Ishikawa (cell line): ENCODE measurements at regions not wholly inside any gene's neighbourhood (a gene's known extent, or its start where the extent isn't known, plus 50 kb on each side); places are given as distances from the start of the nearest gene placed in this dataset.
A peak's percentile ranks its signal among the peaks of the same experiment; 100 is the strongest.

ENCODE experiments used
- CEBPB ChIP-seq: IDR thresholded peaks from 2 replicates; pipeline ENCODE4 v1.6.1; 2012
- CREB1 ChIP-seq: IDR thresholded peaks from 2 replicates; pipeline ENCODE4 v1.6.1; 2012; ENCODE audit warnings: low read depth
- EGR1 ChIP-seq: IDR thresholded peaks from 2 replicates; pipeline ENCODE4 v1.6.1; 2012
- EP300 ChIP-seq: IDR thresholded peaks from 2 replicates; pipeline ENCODE4 v1.6.1; 2012; ENCODE audit warnings: borderline replicate concordance
- FOXM1 ChIP-seq: IDR thresholded peaks from 2 replicates; pipeline ENCODE4 v1.6.1; 2012; ENCODE audit warnings: low read depth, borderline replicate concordance
- NFIC ChIP-seq: IDR thresholded peaks from 2 replicates; pipeline ENCODE4 v1.6.1; 2012
- RAD21 ChIP-seq: IDR thresholded peaks from 2 replicates; pipeline ENCODE4 v1.6.1; 2012; ENCODE audit warnings: low read depth
- REST ChIP-seq: IDR thresholded peaks from 2 replicates; pipeline ENCODE4 v1.6.1; 2012; ENCODE audit warnings: low read depth, mild to moderate bottlenecking
- TAF1 ChIP-seq: IDR thresholded peaks from 2 replicates; pipeline ENCODE4 v1.6.1; 2012; ENCODE audit warnings: low read depth, mild to moderate bottlenecking
- TCF12 ChIP-seq: IDR thresholded peaks from 2 replicates; pipeline ENCODE4 v1.6.1; 2012; ENCODE audit warnings: low read depth
- TEAD4 ChIP-seq: IDR thresholded peaks from 2 replicates; pipeline ENCODE4 v1.6.1; 2012
- YY1 ChIP-seq: IDR thresholded peaks from 2 replicates; pipeline ENCODE4 v1.6.1; 2012; ENCODE audit warnings: low read depth
- ZBTB7A ChIP-seq: IDR thresholded peaks from 2 replicates; pipeline ENCODE4 v1.6.1; 2012; ENCODE audit warnings: low read depth
- TF ChIP-seq, protein P1 (sequence below): IDR thresholded peaks from 2 replicates; pipeline ENCODE4 v1.6.1; 2012
- TF ChIP-seq, protein P2 (sequence below): IDR thresholded peaks from 2 replicates; pipeline ENCODE4 v1.6.1; 2012

GRCh38 chr13:44812818-44813217 lies 176.5 kb downstream of the NUFIP1 start:
- TF ChIP-seq RAD21: no peak
- peak; percentile 63 for TF ChIP-seq CEBPB

DNA sequence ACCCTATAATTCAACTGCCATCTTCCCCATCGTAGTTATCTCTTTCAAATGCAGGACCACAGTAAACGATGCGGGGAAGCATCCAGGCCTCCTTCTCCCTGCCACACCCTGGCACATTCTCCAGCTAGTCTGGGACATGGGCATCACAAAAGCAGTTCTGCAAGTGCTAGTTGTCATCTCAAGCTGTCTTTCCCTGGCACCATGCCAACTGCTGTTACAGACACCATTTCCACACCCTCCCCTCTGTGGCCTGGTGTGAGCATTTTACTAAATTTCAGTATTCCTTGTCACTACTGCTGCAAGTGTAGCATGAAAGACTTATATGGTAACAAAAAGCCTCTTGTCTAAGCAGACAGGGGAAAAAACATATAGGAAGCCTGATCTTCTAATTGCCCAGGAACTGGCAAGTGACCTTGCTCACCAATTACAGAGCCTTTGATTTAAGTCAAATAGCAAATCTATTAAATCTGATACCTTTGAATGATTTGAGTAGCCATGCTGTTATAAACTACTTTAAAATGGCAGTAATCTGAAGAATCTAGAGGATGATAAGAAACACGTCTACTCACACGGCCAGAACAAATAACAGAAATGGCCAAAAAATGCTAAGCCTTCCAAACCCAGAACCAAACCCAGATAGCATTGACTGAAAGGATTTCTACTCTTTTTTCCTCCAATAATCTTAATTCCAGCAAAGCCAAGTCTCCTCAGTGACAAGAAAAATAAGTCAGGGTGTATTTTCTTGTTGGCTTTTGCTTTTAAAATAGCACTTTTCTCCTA lies 179.0 kb downstream of the NUFIP1 start:
- TF ChIP-seq NFIC (peak; percentile 94), TAF1 (no peak), EP300 (peak; percentile 28; the same call in 1 of the 2 replicates)

DNA sequence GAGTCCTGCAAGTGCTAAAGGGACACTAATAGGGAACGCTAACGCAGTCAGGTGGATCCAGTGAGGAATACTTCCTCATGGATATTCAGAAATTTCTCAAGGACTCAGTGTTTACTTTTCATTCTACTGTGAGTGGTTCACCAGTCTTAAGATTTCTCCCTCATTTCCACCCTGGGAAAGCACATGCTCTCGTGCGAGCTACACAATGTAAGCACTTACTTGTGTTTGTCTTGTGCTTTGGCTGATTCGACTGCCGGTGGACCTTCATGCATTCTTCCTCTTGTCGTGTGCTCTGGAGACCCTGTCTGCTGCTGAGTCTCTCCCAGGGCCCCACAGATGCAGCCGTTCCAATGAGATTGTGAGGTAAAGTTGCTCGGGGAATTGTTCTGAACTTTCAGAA lies 180.1 kb downstream of the NUFIP1 start:
- TF ChIP-seq, protein P1, sequence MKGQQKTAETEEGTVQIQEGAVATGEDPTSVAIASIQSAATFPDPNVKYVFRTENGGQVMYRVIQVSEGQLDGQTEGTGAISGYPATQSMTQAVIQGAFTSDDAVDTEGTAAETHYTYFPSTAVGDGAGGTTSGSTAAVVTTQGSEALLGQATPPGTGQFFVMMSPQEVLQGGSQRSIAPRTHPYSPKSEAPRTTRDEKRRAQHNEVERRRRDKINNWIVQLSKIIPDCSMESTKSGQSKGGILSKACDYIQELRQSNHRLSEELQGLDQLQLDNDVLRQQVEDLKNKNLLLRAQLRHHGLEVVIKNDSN: no peak
- TF ChIP-seq TEAD4 (no peak), REST (no peak), EP300 (no peak), FOXM1 (no peak), ZBTB7A (no peak), CEBPB (no peak), CREB1 (no peak), RAD21 (no peak), NFIC (no peak), EGR1 (no peak), YY1 (no peak), TCF12 (no peak), TAF1 (no peak)
- TF ChIP-seq, protein P2, sequence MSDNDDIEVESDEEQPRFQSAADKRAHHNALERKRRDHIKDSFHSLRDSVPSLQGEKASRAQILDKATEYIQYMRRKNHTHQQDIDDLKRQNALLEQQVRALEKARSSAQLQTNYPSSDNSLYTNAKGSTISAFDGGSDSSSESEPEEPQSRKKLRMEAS: no peak

- no peak for TF ChIP-seq NFIC
- no peak for TF ChIP-seq CEBPB
- TF ChIP-seq, protein P2: no peak
- TF ChIP-seq ZBTB7A: no peak
- no peak for TF ChIP-seq YY1
- TF ChIP-seq EP300: no peak
- TF ChIP-seq RAD21: no peak
- TF ChIP-seq TCF12: no peak
- TF ChIP-seq, protein P1: no peak
- no peak for TF ChIP-seq REST
- TF ChIP-seq TAF1: no peak
- TF ChIP-seq CREB1: no peak
- TF ChIP-seq EGR1: no peak
- TF ChIP-seq FOXM1: no peak
- TF ChIP-seq TEAD4: no peak
Observed at GRCh38 chr13:44808185-44808584, 181.1 kb downstream of the NUFIP1 start.

- no peak for TF ChIP-seq CREB1
- no peak for TF ChIP-seq CEBPB
- TF ChIP-seq, protein P2: no peak
- no peak for TF ChIP-seq REST
- no peak for TF ChIP-seq YY1
- no peak for TF ChIP-seq NFIC
- TF ChIP-seq TAF1: no peak
- no peak for TF ChIP-seq RAD21
- no peak for TF ChIP-seq FOXM1
- TF ChIP-seq ZBTB7A: no peak
- no peak for TF ChIP-seq EP300
- no peak for TF ChIP-seq TEAD4
- no peak for TF ChIP-seq EGR1
- TF ChIP-seq, protein P1: no peak
- no peak for TF ChIP-seq TCF12
Observed at GRCh38 chr13:44807449-44808034, 181.7 kb downstream of the NUFIP1 start.
